ENCODE measurements at regions not wholly inside any gene's neighbourhood (a gene's known extent, or its start where the extent isn't known, plus 50 kb on each side); places are given as distances from the start of the nearest gene placed in this dataset.

DNA sequence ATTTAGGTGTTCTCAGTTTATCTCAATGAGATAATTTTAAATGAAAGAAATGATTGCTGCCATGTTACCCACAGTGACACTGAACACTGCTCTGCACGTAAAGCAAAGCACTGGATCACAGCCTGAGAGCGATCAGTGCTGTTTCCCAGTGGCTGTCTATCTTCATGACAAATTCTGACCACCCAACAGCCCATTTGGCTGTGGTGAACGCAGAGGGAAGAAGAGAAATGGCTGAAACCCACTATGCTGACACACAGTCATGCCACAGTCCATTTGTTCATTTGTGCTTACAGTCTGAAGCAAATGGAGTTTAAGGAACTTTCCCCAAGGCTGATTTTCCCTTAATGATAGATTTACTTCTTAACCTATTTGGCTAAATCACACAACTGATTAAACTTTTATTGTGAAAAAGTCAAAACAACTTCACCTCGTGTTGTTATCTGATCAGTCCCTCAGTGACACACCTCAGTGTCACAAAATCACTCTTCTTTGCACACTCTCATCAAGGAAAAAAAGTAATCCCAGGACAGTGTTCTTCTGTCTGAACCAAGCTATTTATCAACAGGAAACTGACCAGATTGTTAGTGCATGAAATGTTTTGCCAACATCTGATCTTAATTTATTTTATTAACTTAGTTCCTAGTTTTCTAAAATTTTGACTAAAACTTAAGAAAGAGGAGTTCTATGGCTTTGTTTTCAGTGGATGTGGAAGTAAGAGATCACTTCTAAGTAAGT lies 225.1 kb downstream of the TBX18 start:
- no peak for TF ChIP-seq EP300 (IDR thresholded peaks at IDR 0.05; ENCODE audit: low read depth)
- no peak for TF ChIP-seq CTCF (IDR thresholded peaks at IDR 0.05)
- no peak for TF ChIP-seq POLR2A (IDR thresholded peaks at IDR 0.05)
- TF ChIP-seq POLR2AphosphoS5 (IDR thresholded peaks at IDR 0.05), result no peak
